DMS114 treated with DMSO at 0.1 percent for 48 hours (cell line): ENCODE measurements at regions not wholly inside any gene's neighbourhood (a gene's known extent, or its start where the extent isn't known, plus 50 kb on each side); places are given as distances from the start of the nearest gene placed in this dataset.

ENCODE experiments used
- DNase-seq: peaks from one replicate; lab custom pipeline; 2025; ENCODE audit not compliant: unreplicated experiment; lab: John Stamatoyannopoulos, UW

GRCh38 chrX:8314881-8315280 is 143.8 kb upstream of the VCX2 start:
- DNase-seq = no peak

- DNase-seq = no peak
Measured at GRCh38 chrX:8319359-8319758, 145.3 kb upstream of the VCX3B start.

- DNase-seq = no peak
Measured at GRCh38 chrX:8323356-8323755, 141.3 kb upstream of the VCX3B start.

- DNase-seq = no peak
Measured at GRCh38 chrX:8341814-8342590, 122.6 kb upstream of the VCX3B start.

GRCh38 chrX:8345473-8345872 is 119.2 kb upstream of the VCX3B start:
- DNase-seq = no peak

GRCh38 chrX:8346060-8346459 is 118.6 kb upstream of the VCX3B start:
- DNase-seq = no peak

- DNase-seq = no peak
Measured at GRCh38 chrX:8346892-8347291, 117.7 kb upstream of the VCX3B start.

GRCh38 chrX:8349816-8350544 is 114.7 kb upstream of the VCX3B start:
- DNase-seq = no peak

- no peak for DNase-seq
Measured at GRCh38 chrX:8358302-8358701, 106.3 kb upstream of the VCX3B start.

GRCh38 chrX:8364369-8365141 is 100.1 kb upstream of the VCX3B start:
- DNase-seq = peak; percentile 2

GRCh38 chrX:8366481-8366880 is 98.1 kb upstream of the VCX3B start:
- no peak for DNase-seq

- no peak for DNase-seq
Measured at GRCh38 chrX:8374041-8374825, 90.4 kb upstream of the VCX3B start.

GRCh38 chrX:8377041-8377440 is 87.6 kb upstream of the VCX3B start:
- no peak for DNase-seq

- no peak for DNase-seq
Measured at GRCh38 chrX:8390771-8391170, 73.9 kb upstream of the VCX3B start.

GRCh38 chrX:8403988-8404387 is 60.6 kb upstream of the VCX3B start:
- DNase-seq = no peak

- DNase-seq = no peak
Measured at GRCh38 chrX:8404471-8404870, 60.2 kb upstream of the VCX3B start.

- no peak for DNase-seq
Measured at GRCh38 chrX:8404926-8405325, 59.7 kb upstream of the VCX3B start.

- DNase-seq = no peak
Measured at GRCh38 chrX:8405631-8406030, 59.0 kb upstream of the VCX3B start.

- DNase-seq = no peak
Measured at GRCh38 chrX:8413279-8413678, 51.4 kb upstream of the VCX3B start.
